WTC11 (cell line): ENCODE measurements at regions not wholly inside any gene's neighbourhood (a gene's known extent, or its start where the extent isn't known, plus 50 kb on each side); places are given as distances from the start of the nearest gene placed in this dataset.

Experiments used
- ATAC-seq: fragments of 200-7000 bp; cut with Tn5 transposase; 2 replicates; pipeline ENCODE4 v1.10.0; 2021; ENCODE audit warnings: mild to moderate bottlenecking, moderate library complexity
- CTCF ChIA-PET: fragments of 300-600 bp; sonication (Branson Sonifier 250); formaldehyde crosslinking; loops from one replicate; lab custom pipeline; 2021; ENCODE audit warnings: antibody characterized with exemption; lab: Charles Lee
- POLR2A ChIA-PET: fragments of 350-600 bp; sonication (Branson Sonifier 250); formaldehyde crosslinking; loops from one replicate; lab custom pipeline; 2021; ENCODE audit warnings: antibody characterized with exemption; lab: Charles Lee
- DNase-seq: peaks from one replicate; pipeline ENCODE4 v3.0.0; 2021; ENCODE audit warnings: low spot score
- H3K27ac Mint-ChIP-seq: 2 replicates; pipeline ENCODE4 v1.8.0; 2021; ENCODE audit warnings: mixed read lengths
- H3K27me3 Mint-ChIP-seq: 2 replicates; pipeline ENCODE4 v1.8.0; 2021; ENCODE audit warnings: low read depth, mild to moderate bottlenecking, moderate library complexity, mixed read lengths
- H3K36me3 Mint-ChIP-seq: 2 replicates; pipeline ENCODE4 v1.8.0; 2021; ENCODE audit warnings: mixed read lengths
- H3K4me1 Mint-ChIP-seq: 2 replicates; pipeline ENCODE4 v1.8.0; 2022; ENCODE audit warnings: mixed read lengths
- H3K4me3 Mint-ChIP-seq: 2 replicates; pipeline ENCODE4 v1.8.0; 2021; ENCODE audit warnings: mild to moderate bottlenecking, moderate library complexity, mixed read lengths
- H3K9me3 Mint-ChIP-seq: 2 replicates; pipeline ENCODE4 v1.8.0; 2021; ENCODE audit warnings: mixed read lengths
- CBFB ChIP-seq: sonication (generic); formaldehyde crosslinking; IDR thresholded peaks from 2 replicates; pipeline ENCODE4 v1.8.1; 2022; ENCODE audit warnings: mild to moderate bottlenecking, low read depth, missing genetic modification reagents
- CREB1 ChIP-seq: sonication (generic); formaldehyde crosslinking; IDR thresholded peaks from 2 replicates; pipeline ENCODE4 v1.8.0; 2023; ENCODE audit warnings: mild to moderate bottlenecking, missing genetic modification reagents
- ELF4 ChIP-seq: sonication (generic); formaldehyde crosslinking; IDR thresholded peaks from 2 replicates; pipeline ENCODE4 v1.8.1; 2022; ENCODE audit warnings: low read depth, mild to moderate bottlenecking, moderate library complexity, missing genetic modification reagents
- JUN ChIP-seq: sonication (generic); formaldehyde crosslinking; IDR thresholded peaks from 2 replicates; pipeline ENCODE4 v1.8.0; 2023; ENCODE audit warnings: mild to moderate bottlenecking, missing genetic modification reagents
- NFYB ChIP-seq: sonication (generic); formaldehyde crosslinking; conservative IDR thresholded peaks from 2 replicates; pipeline ENCODE4 v1.8.0; 2022; ENCODE audit warnings: low read depth, missing genetic modification reagents
- NR3C1 ChIP-seq: sonication (generic); formaldehyde crosslinking; conservative IDR thresholded peaks from 2 replicates; pipeline ENCODE4 v1.8.1; 2023; ENCODE audit warnings: low read depth, mild to moderate bottlenecking, missing genetic modification reagents
- SOX15 ChIP-seq: fragments of 250-450 bp; sonication (Bioruptor Pico); IDR thresholded peaks from 2 replicates; pipeline ENCODE4 v1.9.0; 2021; ENCODE audit warnings: mild to moderate bottlenecking
- SP1 ChIP-seq: sonication (generic); formaldehyde crosslinking; conservative IDR thresholded peaks from 2 replicates; pipeline ENCODE4 v1.8.1; 2022; ENCODE audit warnings: missing genetic modification reagents
- ZBTB21 ChIP-seq: sonication (generic); formaldehyde crosslinking; IDR thresholded peaks from 2 replicates; pipeline ENCODE4 v1.8.1; 2023; ENCODE audit warnings: mild to moderate bottlenecking, missing genetic modification reagents, borderline replicate concordance
- ZNF232 ChIP-seq: sonication (generic); formaldehyde crosslinking; IDR thresholded peaks from 2 replicates; pipeline ENCODE4 v1.8.0; 2022; ENCODE audit warnings: mild to moderate bottlenecking, missing genetic modification reagents
- TF ChIP-seq, protein P1 (sequence below): sonication (generic); formaldehyde crosslinking; IDR thresholded peaks from 2 replicates; pipeline ENCODE4 v1.8.1; 2023; ENCODE audit warnings: mild to moderate bottlenecking, missing genetic modification reagents, moderate library complexity
- TF ChIP-seq, protein P2 (sequence below): fragments of 250-450 bp; sonication (Bioruptor Pico); IDR thresholded peaks from 2 replicates; pipeline ENCODE4 v2.1.2; 2022; ENCODE audit warnings: mild to moderate bottlenecking, moderate library complexity
- TF ChIP-seq, protein P3 (sequence below): sonication (generic); formaldehyde crosslinking; IDR thresholded peaks from 2 replicates; pipeline ENCODE4 v1.8.0; 2022; ENCODE audit warnings: mild to moderate bottlenecking, missing genetic modification reagents
- TF ChIP-seq, protein P4 (sequence below): sonication (generic); formaldehyde crosslinking; conservative IDR thresholded peaks from 2 replicates; pipeline ENCODE4 v1.8.1; 2023; ENCODE audit warnings: mild to moderate bottlenecking, low read depth, missing genetic modification reagents, moderate library complexity
- TF ChIP-seq, protein P5 (sequence below): sonication (generic); formaldehyde crosslinking; IDR thresholded peaks from 2 replicates; pipeline ENCODE4 v1.8.1; 2023; ENCODE audit warnings: mild to moderate bottlenecking, missing genetic modification reagents, moderate library complexity
- TF ChIP-seq, protein P6 (sequence below): fragments of 250-450 bp; sonication (Bioruptor Pico); IDR thresholded peaks from 2 replicates; pipeline ENCODE4 v1.9.0; 2021; ENCODE audit warnings: mild to moderate bottlenecking, borderline replicate concordance
- TF ChIP-seq, protein P7 (sequence below): sonication (generic); formaldehyde crosslinking; IDR thresholded peaks from 2 replicates; pipeline ENCODE4 v1.8.1; 2023; ENCODE audit warnings: mild to moderate bottlenecking, missing genetic modification reagents, borderline replicate concordance
- TF ChIP-seq, protein P8 (sequence below): fragments of 250-450 bp; sonication (Bioruptor Pico); IDR thresholded peaks from 2 replicates; pipeline ENCODE4 v1.9.0; 2021; ENCODE audit warnings: mild to moderate bottlenecking

DNA sequence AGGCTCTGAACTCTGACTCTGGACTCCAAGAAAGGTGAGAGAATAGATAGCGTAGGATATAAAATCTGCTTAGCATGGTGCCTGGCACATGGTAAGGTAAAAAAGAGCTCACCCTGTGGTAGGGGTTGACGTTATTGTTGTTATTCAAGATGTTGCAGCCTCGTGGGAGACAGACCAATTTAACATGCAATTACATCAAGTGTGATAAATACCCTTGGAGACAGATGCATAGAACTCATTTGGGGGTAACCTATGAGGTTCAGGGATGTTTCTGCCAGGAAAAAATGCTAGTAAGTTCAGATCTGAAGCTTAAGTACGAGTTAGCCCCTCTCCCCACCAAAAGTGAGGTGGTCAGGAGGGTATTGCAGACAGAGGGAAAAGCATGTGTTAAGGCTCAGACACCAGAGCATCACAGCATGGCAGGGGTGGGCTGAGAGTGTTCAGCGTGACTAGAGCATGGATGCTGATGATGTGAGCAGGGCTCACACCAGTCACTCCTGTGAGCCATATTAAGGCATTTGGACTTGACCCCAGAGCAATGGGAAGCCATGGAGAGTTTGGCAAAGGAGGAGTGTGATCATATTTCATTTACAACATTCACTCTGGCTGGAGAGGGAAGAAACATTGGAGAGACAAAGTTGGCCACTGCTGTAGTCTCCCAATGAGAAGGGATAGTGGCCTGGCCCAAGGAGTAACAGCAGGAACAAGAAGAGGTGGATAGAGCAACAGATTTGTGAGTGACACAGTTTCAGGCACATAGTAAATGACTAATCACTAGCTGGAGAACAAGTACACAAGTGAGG, 181.0 kb downstream of the UACA start (continued):
- TF ChIP-seq, protein P1, sequence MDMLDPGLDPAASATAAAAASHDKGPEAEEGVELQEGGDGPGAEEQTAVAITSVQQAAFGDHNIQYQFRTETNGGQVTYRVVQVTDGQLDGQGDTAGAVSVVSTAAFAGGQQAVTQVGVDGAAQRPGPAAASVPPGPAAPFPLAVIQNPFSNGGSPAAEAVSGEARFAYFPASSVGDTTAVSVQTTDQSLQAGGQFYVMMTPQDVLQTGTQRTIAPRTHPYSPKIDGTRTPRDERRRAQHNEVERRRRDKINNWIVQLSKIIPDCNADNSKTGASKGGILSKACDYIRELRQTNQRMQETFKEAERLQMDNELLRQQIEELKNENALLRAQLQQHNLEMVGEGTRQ (CRISPR knock-in tag), result no peak
- TF ChIP-seq, protein P2, sequence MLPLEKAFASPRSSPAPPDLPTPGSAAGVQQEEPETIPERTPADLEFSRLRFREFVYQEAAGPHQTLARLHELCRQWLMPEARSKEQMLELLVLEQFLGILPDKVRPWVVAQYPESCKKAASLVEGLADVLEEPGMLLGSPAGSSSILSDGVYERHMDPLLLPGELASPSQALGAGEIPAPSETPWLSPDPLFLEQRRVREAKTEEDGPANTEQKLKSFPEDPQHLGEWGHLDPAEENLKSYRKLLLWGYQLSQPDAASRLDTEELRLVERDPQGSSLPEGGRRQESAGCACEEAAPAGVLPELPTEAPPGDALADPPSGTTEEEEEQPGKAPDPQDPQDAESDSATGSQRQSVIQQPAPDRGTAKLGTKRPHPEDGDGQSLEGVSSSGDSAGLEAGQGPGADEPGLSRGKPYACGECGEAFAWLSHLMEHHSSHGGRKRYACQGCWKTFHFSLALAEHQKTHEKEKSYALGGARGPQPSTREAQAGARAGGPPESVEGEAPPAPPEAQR (CRISPR knock-in tag), result no peak
- TF ChIP-seq JUN (CRISPR knock-in tag) (no peak), ELF4 (no peak), ZBTB21 (no peak), SP1 (CRISPR knock-in tag) (no peak), CREB1 (CRISPR knock-in tag) (no peak)
- TF ChIP-seq, protein P3, sequence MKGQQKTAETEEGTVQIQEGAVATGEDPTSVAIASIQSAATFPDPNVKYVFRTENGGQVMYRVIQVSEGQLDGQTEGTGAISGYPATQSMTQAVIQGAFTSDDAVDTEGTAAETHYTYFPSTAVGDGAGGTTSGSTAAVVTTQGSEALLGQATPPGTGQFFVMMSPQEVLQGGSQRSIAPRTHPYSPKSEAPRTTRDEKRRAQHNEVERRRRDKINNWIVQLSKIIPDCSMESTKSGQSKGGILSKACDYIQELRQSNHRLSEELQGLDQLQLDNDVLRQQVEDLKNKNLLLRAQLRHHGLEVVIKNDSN, result no peak

DNA sequence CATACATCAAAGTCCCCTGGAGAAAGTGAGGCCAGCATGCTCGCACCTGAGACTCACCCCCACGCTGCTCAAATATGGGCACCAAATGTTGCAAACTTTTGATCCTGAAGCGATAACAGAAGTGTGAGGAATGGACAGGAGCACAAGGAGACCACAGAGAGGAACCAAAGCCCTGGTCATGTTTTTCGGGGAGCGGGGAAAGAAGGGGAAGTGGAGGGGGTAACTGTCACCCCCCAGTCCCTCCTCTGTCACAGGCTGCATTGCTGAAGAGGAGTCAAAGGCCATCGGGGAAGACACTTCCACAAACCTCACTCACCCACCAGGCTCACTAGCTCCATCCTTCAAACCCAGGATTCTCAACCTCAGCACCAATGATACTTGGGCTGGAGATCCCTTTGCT, 182.4 kb downstream of the UACA start:
- ChIA-PET CTCF (interaction anchor here (1.8 kb wide), 1 partner anchor 12 kb away, joined by 7 read pairs; no protein-coding TSS in a partner anchor), POLR2A (interaction anchor here (0.6 kb wide), 1 partner anchor 14 kb away, joined by 4 read pairs; no protein-coding TSS in a partner anchor)
- no peak overlapping the region for H3K4me3 Mint-ChIP-seq
- ATAC-seq (no peak), DNase-seq (no peak)
- H3K9me3 Mint-ChIP-seq, result no peaks in the 10 kb centered on the region
- H3K27me3 Mint-ChIP-seq, result peaks cover 14% of the 10 kb centered on the region
- no peak for TF ChIP-seq NR3C1 (CRISPR knock-in tag)
- TF ChIP-seq, protein P4, sequence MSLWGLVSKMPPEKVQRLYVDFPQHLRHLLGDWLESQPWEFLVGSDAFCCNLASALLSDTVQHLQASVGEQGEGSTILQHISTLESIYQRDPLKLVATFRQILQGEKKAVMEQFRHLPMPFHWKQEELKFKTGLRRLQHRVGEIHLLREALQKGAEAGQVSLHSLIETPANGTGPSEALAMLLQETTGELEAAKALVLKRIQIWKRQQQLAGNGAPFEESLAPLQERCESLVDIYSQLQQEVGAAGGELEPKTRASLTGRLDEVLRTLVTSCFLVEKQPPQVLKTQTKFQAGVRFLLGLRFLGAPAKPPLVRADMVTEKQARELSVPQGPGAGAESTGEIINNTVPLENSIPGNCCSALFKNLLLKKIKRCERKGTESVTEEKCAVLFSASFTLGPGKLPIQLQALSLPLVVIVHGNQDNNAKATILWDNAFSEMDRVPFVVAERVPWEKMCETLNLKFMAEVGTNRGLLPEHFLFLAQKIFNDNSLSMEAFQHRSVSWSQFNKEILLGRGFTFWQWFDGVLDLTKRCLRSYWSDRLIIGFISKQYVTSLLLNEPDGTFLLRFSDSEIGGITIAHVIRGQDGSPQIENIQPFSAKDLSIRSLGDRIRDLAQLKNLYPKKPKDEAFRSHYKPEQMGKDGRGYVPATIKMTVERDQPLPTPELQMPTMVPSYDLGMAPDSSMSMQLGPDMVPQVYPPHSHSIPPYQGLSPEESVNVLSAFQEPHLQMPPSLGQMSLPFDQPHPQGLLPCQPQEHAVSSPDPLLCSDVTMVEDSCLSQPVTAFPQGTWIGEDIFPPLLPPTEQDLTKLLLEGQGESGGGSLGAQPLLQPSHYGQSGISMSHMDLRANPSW (CRISPR knock-in tag), result no peak
- TF ChIP-seq, protein P5, sequence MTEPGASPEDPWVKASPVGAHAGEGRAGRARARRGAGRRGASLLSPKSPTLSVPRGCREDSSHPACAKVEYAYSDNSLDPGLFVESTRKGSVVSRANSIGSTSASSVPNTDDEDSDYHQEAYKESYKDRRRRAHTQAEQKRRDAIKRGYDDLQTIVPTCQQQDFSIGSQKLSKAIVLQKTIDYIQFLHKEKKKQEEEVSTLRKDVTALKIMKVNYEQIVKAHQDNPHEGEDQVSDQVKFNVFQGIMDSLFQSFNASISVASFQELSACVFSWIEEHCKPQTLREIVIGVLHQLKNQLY (CRISPR knock-in tag), result no peak
- TF ChIP-seq ZNF232, result no peak
- no peak for TF ChIP-seq CBFB (CRISPR knock-in tag)
- no peak for TF ChIP-seq SOX15 (CRISPR knock-in tag)
- no peak overlapping the region for H3K27ac Mint-ChIP-seq
- H3K36me3 Mint-ChIP-seq, result no peaks in the 10 kb centered on the region
- peaks cover 23% of the 10 kb centered on the region for H3K4me1 Mint-ChIP-seq

DNA sequence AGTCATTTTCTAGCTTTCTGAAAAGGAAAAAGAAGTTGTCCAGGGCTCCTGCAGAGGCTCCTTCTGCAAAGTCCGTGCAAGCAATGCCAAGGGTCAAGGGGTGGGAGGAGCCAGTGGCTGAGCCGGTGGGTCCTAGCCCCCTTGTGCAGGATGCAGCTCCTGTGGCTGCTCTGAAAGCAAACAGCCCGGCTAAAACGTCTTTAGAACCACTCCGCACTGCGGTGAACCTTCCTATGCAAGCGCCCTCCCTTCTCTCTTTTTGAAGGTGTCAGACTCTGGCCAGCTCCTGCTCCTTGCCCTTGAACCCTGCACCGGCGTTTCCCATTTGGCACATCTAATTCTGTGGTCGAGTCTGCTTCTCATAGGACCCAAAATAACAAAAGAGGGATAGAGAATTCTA, 183.1 kb downstream of the UACA start:
- ATAC-seq (no peak), DNase-seq (no peak)
- ChIA-PET POLR2A (no interaction called here), CTCF (no interaction called here)
- H3K27me3 Mint-ChIP-seq, result peaks cover 11% of the 10 kb centered on the region
- H3K4me1 Mint-ChIP-seq, result peaks cover 25% of the 10 kb centered on the region
- no peaks in the 10 kb centered on the region for H3K36me3 Mint-ChIP-seq
- no peak overlapping the region for H3K27ac Mint-ChIP-seq
- no peaks in the 10 kb centered on the region for H3K9me3 Mint-ChIP-seq
- H3K4me3 Mint-ChIP-seq, result no peak overlapping the region
- TF ChIP-seq, protein P6, sequence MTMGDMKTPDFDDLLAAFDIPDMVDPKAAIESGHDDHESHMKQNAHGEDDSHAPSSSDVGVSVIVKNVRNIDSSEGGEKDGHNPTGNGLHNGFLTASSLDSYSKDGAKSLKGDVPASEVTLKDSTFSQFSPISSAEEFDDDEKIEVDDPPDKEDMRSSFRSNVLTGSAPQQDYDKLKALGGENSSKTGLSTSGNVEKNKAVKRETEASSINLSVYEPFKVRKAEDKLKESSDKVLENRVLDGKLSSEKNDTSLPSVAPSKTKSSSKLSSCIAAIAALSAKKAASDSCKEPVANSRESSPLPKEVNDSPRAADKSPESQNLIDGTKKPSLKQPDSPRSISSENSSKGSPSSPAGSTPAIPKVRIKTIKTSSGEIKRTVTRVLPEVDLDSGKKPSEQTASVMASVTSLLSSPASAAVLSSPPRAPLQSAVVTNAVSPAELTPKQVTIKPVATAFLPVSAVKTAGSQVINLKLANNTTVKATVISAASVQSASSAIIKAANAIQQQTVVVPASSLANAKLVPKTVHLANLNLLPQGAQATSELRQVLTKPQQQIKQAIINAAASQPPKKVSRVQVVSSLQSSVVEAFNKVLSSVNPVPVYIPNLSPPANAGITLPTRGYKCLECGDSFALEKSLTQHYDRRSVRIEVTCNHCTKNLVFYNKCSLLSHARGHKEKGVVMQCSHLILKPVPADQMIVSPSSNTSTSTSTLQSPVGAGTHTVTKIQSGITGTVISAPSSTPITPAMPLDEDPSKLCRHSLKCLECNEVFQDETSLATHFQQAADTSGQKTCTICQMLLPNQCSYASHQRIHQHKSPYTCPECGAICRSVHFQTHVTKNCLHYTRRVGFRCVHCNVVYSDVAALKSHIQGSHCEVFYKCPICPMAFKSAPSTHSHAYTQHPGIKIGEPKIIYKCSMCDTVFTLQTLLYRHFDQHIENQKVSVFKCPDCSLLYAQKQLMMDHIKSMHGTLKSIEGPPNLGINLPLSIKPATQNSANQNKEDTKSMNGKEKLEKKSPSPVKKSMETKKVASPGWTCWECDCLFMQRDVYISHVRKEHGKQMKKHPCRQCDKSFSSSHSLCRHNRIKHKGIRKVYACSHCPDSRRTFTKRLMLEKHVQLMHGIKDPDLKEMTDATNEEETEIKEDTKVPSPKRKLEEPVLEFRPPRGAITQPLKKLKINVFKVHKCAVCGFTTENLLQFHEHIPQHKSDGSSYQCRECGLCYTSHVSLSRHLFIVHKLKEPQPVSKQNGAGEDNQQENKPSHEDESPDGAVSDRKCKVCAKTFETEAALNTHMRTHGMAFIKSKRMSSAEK, result no peak
- TF ChIP-seq, protein P7, sequence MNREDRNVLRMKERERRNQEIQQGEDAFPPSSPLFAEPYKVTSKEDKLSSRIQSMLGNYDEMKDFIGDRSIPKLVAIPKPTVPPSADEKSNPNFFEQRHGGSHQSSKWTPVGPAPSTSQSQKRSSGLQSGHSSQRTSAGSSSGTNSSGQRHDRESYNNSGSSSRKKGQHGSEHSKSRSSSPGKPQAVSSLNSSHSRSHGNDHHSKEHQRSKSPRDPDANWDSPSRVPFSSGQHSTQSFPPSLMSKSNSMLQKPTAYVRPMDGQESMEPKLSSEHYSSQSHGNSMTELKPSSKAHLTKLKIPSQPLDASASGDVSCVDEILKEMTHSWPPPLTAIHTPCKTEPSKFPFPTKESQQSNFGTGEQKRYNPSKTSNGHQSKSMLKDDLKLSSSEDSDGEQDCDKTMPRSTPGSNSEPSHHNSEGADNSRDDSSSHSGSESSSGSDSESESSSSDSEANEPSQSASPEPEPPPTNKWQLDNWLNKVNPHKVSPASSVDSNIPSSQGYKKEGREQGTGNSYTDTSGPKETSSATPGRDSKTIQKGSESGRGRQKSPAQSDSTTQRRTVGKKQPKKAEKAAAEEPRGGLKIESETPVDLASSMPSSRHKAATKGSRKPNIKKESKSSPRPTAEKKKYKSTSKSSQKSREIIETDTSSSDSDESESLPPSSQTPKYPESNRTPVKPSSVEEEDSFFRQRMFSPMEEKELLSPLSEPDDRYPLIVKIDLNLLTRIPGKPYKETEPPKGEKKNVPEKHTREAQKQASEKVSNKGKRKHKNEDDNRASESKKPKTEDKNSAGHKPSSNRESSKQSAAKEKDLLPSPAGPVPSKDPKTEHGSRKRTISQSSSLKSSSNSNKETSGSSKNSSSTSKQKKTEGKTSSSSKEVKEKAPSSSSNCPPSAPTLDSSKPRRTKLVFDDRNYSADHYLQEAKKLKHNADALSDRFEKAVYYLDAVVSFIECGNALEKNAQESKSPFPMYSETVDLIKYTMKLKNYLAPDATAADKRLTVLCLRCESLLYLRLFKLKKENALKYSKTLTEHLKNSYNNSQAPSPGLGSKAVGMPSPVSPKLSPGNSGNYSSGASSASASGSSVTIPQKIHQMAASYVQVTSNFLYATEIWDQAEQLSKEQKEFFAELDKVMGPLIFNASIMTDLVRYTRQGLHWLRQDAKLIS (CRISPR knock-in tag), result no peak
- TF ChIP-seq NFYB (CRISPR knock-in tag), result no peak
- TF ChIP-seq, protein P8, sequence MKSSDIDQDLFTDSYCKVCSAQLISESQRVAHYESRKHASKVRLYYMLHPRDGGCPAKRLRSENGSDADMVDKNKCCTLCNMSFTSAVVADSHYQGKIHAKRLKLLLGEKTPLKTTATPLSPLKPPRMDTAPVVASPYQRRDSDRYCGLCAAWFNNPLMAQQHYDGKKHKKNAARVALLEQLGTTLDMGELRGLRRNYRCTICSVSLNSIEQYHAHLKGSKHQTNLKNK (CRISPR knock-in tag), result no peak
